GM13976 (cell line): ENCODE measurements at regions not wholly inside any gene's neighbourhood (a gene's known extent, or its start where the extent isn't known, plus 50 kb on each side); places are given as distances from the start of the nearest gene placed in this dataset.

Experiments used
- DNase-seq: peaks from one replicate; pipeline ENCODE4 v3.0.0; 2012; ENCODE audit warnings: low spot score
- CTCF ChIP-seq: IDR thresholded peaks from 2 replicates; pipeline ENCODE4 v1.5.1; 2012; ENCODE audit warnings: borderline replicate concordance, mild to moderate bottlenecking; ENCODE audit not compliant: insufficient read depth; ENCODE audit errors: extremely low read depth, missing control alignments, control extremely low read depth
- in situ Hi-C: fragments of 300-500 bp; cut with MboI; formaldehyde crosslinking; loops from one replicate; pipeline ENCODE4 v1.12.0; 2022; ENCODE audit warnings: low sequenced_read_pairs, mixed read lengths, inconsistent platforms; ENCODE audit not compliant: unreplicated experiment

- no peak for TF ChIP-seq CTCF
- in situ Hi-C loops = no loop called here
- no peak for DNase-seq
Observed at GRCh38 chr1:59039551-59039950, 255.7 kb upstream of the JUN start.

GRCh38 chr1:59040486-59040885 lies 256.4 kb upstream of the FGGY start:
- in situ Hi-C loops = no loop called here
- no peak for DNase-seq
- TF ChIP-seq CTCF = no peak

- no peak for TF ChIP-seq CTCF
- in situ Hi-C loops = no loop called here
- no peak for DNase-seq
Observed at GRCh38 chr1:59041646-59042277, 255.1 kb upstream of the FGGY start.

GRCh38 chr1:59043796-59044195 lies 253.1 kb upstream of the FGGY start:
- in situ Hi-C loops = no loop called here
- no peak for TF ChIP-seq CTCF
- DNase-seq = no peak

GRCh38 chr1:59044535-59045121 lies 252.3 kb upstream of the FGGY start:
- no peak for DNase-seq
- TF ChIP-seq CTCF = no peak
- in situ Hi-C loops = no loop called here

GRCh38 chr1:59045137-59045536 lies 251.8 kb upstream of the FGGY start:
- in situ Hi-C loops = no loop called here
- DNase-seq = no peak
- peak; percentile 14 for TF ChIP-seq CTCF

- no peak for DNase-seq
- no peak for TF ChIP-seq CTCF
- in situ Hi-C loops = no loop called here
Observed at GRCh38 chr1:59045636-59046035, 251.3 kb upstream of the FGGY start.
